DOHH2 (cell line): ENCODE measurements at regions not wholly inside any gene's neighbourhood (a gene's known extent, or its start where the extent isn't known, plus 50 kb on each side); places are given as distances from the start of the nearest gene placed in this dataset.

Experiments
- CTCF ChIP-seq: fragments of 200-600 bp; sonication (generic); IDR thresholded peaks from one replicate; pipeline ENCODE4 v1.5.1; 2014; ENCODE audit warnings: antibody characterized with exemption, mild to moderate bottlenecking, low read depth, low read length; ENCODE audit not compliant: poor library complexity, severe bottlenecking
- EZH2phosphoT487 ChIP-seq: fragments of 200-600 bp; sonication (generic); IDR thresholded peaks from 2 replicates; pipeline ENCODE4 v1.6.1; 2017; ENCODE audit warnings: borderline replicate concordance, mild to moderate bottlenecking, antibody characterized with exemption, low read length, moderate library complexity, mixed read lengths

DNA sequence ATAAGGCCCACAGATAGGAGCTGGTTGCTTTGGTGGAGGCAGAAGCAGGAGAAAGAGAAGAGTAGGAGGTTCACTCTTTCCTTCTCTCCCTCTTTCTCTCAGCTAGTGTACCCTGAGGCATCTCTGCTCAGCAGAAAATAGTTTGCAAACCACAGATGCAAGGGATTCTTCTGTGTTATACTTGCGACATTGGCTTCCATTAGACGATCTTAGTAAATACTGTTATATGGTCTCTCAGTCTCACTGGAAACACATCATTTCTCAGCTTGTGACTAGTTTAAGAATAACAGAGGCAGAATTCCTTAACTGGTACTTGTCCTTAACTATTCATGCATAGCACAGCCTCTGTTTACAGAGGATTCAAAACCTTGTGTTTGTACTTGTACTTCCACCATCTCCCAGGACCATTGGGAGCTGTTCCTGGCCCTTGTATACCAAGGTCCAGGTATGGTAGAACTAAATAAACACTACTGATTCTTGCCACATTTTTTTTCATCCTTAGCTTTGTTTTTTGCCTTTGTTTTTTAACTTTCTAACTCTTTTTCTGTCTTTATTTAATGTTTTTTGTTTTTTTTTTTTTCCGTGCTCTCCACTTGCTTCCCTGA lies 218.2 kb downstream of the OTOR start:
- no peak for TF ChIP-seq CTCF
- no peak for TF ChIP-seq EZH2phosphoT487
